SIG-M5 treated with dmso at 0.1 percent for 504 hours (cell line): ENCODE measurements at regions not wholly inside any gene's neighbourhood (a gene's known extent, or its start where the extent isn't known, plus 50 kb on each side); places are given as distances from the start of the nearest gene placed in this dataset.
"Not testable (repeated sequence)": the region's sequence is repeated elsewhere in the genome, so short reads cannot be mapped to it uniquely, and the experiment has no call there.

ENCODE experiments used
- DNase-seq: peaks from one replicate; lab custom pipeline; 2025; ENCODE audit not compliant: unreplicated experiment; lab: John Stamatoyannopoulos, UW

GRCh38 chr13:44814836-44815235, 174.4 kb downstream of the NUFIP1 start:
- no peak for DNase-seq

DNA sequence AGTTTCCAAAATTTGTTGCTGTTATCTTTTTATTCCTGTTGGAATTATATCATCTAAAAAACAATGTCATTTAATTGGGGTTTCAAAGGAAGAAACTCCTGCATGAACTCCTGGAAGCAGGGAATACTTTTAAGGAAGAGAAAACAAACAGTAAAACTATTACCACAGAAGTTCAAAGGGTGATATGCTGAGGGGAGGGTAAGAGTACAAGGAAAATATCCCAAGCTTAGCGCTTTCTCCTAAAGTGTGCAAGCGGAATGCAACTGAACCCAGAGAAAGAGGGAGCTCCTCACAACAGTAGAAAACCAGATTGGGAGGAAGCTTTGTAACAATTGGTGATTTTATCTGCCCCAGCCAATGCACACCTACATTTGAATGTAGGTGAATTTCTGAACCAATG, 175.1 kb downstream of the NUFIP1 start:
- no peak for DNase-seq

- no peak for DNase-seq
Observed at GRCh38 chr13:44812818-44813217, 176.5 kb downstream of the NUFIP1 start.

DNA sequence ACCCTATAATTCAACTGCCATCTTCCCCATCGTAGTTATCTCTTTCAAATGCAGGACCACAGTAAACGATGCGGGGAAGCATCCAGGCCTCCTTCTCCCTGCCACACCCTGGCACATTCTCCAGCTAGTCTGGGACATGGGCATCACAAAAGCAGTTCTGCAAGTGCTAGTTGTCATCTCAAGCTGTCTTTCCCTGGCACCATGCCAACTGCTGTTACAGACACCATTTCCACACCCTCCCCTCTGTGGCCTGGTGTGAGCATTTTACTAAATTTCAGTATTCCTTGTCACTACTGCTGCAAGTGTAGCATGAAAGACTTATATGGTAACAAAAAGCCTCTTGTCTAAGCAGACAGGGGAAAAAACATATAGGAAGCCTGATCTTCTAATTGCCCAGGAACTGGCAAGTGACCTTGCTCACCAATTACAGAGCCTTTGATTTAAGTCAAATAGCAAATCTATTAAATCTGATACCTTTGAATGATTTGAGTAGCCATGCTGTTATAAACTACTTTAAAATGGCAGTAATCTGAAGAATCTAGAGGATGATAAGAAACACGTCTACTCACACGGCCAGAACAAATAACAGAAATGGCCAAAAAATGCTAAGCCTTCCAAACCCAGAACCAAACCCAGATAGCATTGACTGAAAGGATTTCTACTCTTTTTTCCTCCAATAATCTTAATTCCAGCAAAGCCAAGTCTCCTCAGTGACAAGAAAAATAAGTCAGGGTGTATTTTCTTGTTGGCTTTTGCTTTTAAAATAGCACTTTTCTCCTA, 179.0 kb downstream of the NUFIP1 start:
- no peak for DNase-seq

DNA sequence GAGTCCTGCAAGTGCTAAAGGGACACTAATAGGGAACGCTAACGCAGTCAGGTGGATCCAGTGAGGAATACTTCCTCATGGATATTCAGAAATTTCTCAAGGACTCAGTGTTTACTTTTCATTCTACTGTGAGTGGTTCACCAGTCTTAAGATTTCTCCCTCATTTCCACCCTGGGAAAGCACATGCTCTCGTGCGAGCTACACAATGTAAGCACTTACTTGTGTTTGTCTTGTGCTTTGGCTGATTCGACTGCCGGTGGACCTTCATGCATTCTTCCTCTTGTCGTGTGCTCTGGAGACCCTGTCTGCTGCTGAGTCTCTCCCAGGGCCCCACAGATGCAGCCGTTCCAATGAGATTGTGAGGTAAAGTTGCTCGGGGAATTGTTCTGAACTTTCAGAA, 180.1 kb downstream of the NUFIP1 start:
- DNase-seq = no peak

- no peak for DNase-seq
Observed at GRCh38 chr13:44808185-44808584, 181.1 kb downstream of the NUFIP1 start.

GRCh38 chr13:44807449-44808034, 181.7 kb downstream of the NUFIP1 start:
- DNase-seq = no peak

GRCh38 chr13:44806826-44807225, 182.4 kb downstream of the NUFIP1 start:
- DNase-seq = no peak

DNA sequence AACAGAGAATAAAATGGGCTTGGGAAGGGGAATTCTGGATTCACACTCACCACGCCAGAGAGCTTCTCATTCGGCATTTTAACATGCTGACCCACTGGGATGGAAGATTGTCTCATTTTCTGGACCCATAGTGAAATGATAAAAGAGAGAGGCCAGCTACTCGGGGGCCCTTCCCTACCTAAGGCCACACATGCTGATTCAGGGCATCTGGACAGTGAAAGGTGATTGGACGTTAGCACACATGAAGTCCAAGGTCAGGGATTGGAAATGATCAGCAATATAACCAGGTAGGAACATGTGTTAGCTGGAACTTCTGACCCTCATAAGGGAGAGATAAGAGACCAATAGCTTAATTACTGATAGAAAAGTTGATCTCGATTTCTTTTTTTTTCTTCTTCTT, 183.7 kb downstream of the NUFIP1 start:
- DNase-seq = no peak

- DNase-seq = no peak
Observed at GRCh38 chr13:44803390-44803789, 185.9 kb downstream of the NUFIP1 start.

DNA sequence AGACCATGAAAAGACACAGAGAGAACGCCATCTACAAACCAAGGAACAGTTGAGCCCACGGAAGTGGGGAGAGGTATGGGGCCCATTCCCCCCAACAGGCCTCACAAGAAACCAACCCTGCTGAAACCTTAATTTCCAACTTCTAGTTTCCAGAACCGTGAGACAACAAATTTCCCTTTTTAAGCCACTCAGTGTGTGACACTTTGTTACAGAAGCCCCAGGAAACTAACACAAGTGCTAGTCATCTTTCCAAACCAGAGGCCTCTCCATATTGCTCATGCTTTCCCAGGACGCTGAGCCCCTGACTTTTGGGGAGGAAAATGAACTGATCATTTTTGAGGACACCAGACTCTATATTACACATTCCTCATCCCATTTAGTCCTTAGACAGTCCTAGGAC, 186.8 kb downstream of the NUFIP1 start:
- DNase-seq = peak; percentile 16

- DNase-seq = peak; percentile 69
Observed at GRCh38 chr13:44801990-44802389, 187.3 kb downstream of the NUFIP1 start.

- no peak for DNase-seq
Observed at GRCh38 chr13:44800626-44801025, 188.6 kb downstream of the NUFIP1 start.

- DNase-seq = no peak
Observed at GRCh38 chr13:44797685-44798084, 191.6 kb downstream of the NUFIP1 start.

DNA sequence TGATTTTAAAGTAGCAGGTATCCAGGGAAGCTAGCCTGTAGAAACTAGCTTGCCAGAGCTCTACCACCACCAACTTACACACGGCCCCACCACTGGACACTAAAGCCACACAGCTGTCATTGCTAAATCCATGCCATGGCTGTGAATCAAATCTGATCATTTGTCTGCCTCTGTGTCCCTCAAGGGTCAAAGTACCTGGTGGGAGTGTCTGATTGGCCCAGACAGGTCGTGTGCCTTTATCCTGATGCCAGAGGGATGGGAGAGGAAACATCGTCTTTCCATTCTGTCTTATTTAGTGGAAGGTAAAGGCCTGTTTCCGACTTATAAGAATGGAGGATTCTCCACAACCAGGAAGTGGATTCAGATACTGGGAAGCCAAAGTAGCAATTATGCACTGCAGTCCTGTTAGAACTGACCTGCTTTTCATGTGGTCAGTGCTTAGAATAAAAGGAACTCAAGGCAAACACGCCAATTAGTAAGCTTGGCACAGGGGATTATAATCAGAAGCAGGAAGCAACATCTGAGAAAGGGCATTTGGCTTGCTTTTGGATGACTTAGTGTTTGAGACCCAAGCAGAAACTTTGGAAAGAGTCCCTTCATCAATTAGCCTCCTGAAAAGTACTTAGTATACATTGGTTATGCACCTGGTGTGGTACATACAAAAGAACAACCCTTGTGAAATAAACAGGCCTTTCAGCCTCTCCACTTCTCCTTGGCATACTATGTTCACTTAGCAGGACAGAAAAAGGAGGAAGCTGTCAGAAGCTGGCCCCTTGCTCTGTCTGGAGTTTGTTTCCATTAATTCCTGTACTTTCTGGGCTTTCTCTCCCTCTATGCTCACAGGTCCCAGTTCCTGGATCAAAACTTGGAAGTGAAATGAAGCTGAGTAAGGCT, 192.4 kb downstream of the NUFIP1 start:
- DNase-seq = peak; percentile 27

DNA sequence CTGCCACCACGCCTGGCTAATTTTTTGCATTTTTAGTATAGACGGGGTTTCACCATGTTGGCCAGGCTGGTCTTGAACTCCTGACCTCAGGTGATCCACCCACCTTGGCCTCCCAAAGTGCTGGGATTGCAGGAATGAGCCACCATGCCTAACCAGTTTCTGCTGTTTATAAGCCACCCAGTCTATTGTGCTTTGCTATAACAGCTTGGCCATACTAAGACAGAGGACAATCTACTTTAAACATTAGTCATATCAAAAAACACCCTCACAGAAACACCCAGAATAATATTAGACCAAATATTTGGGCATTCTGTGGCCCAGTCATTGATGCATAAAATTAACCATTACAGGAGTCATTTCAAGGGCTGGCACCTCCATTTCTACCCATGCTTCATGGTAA, 193.2 kb downstream of the NUFIP1 start:
- not testable (repeated sequence) for DNase-seq

GRCh38 chr13:44795176-44795575, 194.1 kb downstream of the NUFIP1 start:
- DNase-seq = no peak

DNA sequence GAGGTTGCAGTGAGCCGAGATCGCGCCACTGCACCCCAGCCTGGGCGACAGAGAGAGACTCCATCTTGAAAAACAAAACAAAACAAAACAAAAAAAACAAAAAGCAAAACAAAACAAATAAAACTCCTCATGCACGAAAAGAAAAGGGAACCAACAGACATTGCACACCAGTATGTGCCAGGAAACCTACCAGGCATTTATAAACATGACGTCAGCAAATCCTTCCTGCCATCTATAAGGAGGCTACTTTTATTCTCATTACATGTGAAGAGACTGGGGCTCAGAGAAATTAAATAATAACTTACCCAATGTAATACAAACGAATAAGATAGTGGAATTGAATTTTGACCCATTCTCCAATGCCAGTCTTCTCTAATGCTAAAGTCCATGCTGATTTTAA, 197.2 kb downstream of the NUFIP1 start:
- DNase-seq = no peak

DNA sequence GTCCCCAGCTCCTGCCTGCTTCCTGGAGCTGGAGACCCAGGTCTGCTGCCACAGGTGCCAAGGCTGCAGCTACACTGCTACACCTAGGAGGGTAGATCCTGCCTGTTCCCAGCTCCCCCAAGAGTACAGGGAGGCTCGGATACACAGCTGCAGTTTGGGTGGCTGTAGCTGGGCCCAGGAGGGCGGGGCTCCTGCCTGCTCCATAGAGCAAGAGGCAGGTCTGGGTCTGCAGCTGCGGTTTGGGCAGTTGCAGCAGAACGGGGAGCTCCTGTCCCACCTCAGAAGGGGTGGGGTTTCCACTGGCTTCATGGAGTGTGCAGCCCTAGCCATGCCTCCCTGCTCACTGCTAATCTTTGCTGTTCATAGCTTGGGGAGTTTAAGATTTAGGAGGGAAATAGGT, 199.0 kb downstream of the NUFIP1 start:
- DNase-seq = no peak

- no peak for DNase-seq
Observed at GRCh38 chr13:44787617-44788016, 201.7 kb downstream of the NUFIP1 start.

- DNase-seq = no peak
Observed at GRCh38 chr13:44786756-44787155, 202.5 kb downstream of the NUFIP1 start.

DNA sequence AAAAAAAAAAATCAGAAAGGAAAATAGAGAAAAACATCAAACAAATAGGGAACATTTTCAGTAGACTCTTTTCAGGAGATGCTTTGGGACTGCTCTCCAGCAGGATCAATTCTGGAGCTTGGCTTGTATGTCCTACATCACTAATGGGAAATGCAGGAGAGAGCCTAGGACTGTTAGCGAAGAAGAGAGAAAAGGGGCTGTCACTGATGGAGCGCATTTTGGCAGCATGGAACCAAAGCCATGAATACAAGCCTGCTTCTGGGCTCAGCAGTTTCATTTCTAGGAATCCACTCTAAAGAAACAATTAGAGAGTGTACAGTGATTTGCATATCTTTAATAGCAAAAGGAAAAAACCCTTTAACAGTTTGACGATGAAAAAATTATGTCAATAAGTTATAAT, 203.9 kb downstream of the NUFIP1 start:
- no peak for DNase-seq
